PC-3 (cell line): ENCODE measurements at regions not wholly inside any gene's neighbourhood (a gene's known extent, or its start where the extent isn't known, plus 50 kb on each side); places are given as distances from the start of the nearest gene placed in this dataset.

Source experiments
- ATAC-seq: fragments of 200-7000 bp; cut with Tn5 transposase; 2 replicates; pipeline ENCODE4 v1.9.1; 2020; ENCODE audit warnings: mild to moderate bottlenecking, moderate library complexity
- BruUV-seq: library from RNA; stranded (reverse); fragments of 400-500 nt; replicated peaks from 2 replicates; lab custom pipeline; 2021; lab: Mats Ljungman, UMichigan
- CTCF ChIA-PET: fragments of 300-600 bp; sonication (Branson Sonifier 250); formaldehyde crosslinking; loops from one replicate; lab custom pipeline; 2022; ENCODE audit warnings: antibody characterized with exemption; lab: Charles Lee
- POLR2A ChIA-PET: fragments of 300-600 bp; sonication (Branson Sonifier 250); formaldehyde crosslinking; loops from one replicate; lab custom pipeline; 2022; ENCODE audit warnings: antibody characterized with exemption; ENCODE audit not compliant: unreplicated experiment; lab: Charles Lee
- DNase-seq: peaks from one replicate; pipeline ENCODE4 v3.0.0-alpha.2; 2015
- H2AFZ ChIP-seq: fragments of 300-600 bp; sonication (generic); 2 replicates; pipeline ENCODE4 v1.6.0; 2016; ENCODE audit warnings: antibody characterized with exemption, low read length
- H3F3A ChIP-seq: fragments of 300-600 bp; sonication (generic); one replicate; pipeline ENCODE4 v1.6.0; 2017; ENCODE audit warnings: antibody characterized with exemption, low read length, control low read depth, mild to moderate bottlenecking; ENCODE audit not compliant: unreplicated experiment
- H3K27ac ChIP-seq: fragments of 300-600 bp; sonication (generic); 2 replicates; pipeline ENCODE4 v1.5.1; 2016; ENCODE audit warnings: mild to moderate bottlenecking, low read length
- H3K27me3 ChIP-seq: fragments of 300-600 bp; sonication (generic); 2 replicates; pipeline ENCODE4 v1.6.1; 2016; ENCODE audit warnings: low read length, mixed read lengths
- H3K36me3 ChIP-seq: fragments of 300-600 bp; sonication (generic); 2 replicates; pipeline ENCODE4 v1.6.1; 2016; ENCODE audit warnings: low read depth, mixed run types, low read length, mixed read lengths
- H3K4me1 ChIP-seq: fragments of 300-600 bp; sonication (generic); 2 replicates; pipeline ENCODE4 v1.5.1; 2016; ENCODE audit warnings: low read length; ENCODE audit not compliant: insufficient read depth
- H3K4me2 ChIP-seq: fragments of 300-600 bp; sonication (generic); 2 replicates; pipeline ENCODE4 v1.6.0; 2016; ENCODE audit warnings: low read length
- H3K4me3 ChIP-seq: fragments of 300-600 bp; sonication (generic); 2 replicates; pipeline ENCODE4 v1.5.1; 2016; ENCODE audit warnings: mild to moderate bottlenecking, low read length, mixed read lengths
- H3K79me2 ChIP-seq: fragments of 300-600 bp; sonication (generic); 2 replicates; pipeline ENCODE4 v1.6.1; 2017; ENCODE audit warnings: low read length, mixed read lengths
- H3K9ac ChIP-seq: fragments of 300-600 bp; sonication (generic); 2 replicates; pipeline ENCODE4 v1.6.0; 2016; ENCODE audit warnings: mild to moderate bottlenecking, low read length
- H3K9me2 ChIP-seq: fragments of 300-600 bp; sonication (generic); replicated peaks from 2 replicates; pipeline ENCODE4 v1.6.1; 2016; ENCODE audit warnings: mixed run types, low read length, mixed read lengths
- H3K9me3 ChIP-seq: fragments of 300-600 bp; sonication (generic); 2 replicates; pipeline ENCODE4 v1.6.1; 2016; ENCODE audit warnings: low read length, mixed read lengths
- H4K20me1 ChIP-seq: fragments of 300-600 bp; sonication (generic); 2 replicates; pipeline ENCODE4 v1.6.1; 2016; ENCODE audit warnings: low read length, mixed read lengths
- CTCF ChIP-seq: fragments of 300-600 bp; sonication (generic); conservative IDR thresholded peaks from 2 replicates; pipeline ENCODE4 v1.5.1; 2017; ENCODE audit warnings: antibody characterized with exemption, low read depth, mild to moderate bottlenecking, low read length
- EZH2 ChIP-seq: fragments of 300-600 bp; sonication (generic); IDR thresholded peaks from one replicate; pipeline ENCODE4 v1.6.1; 2017; ENCODE audit warnings: antibody characterized with exemption, mild to moderate bottlenecking, low read length; ENCODE audit not compliant: unreplicated experiment
- EZH2phosphoT487 ChIP-seq: fragments of 300-600 bp; sonication (generic); IDR thresholded peaks from 2 replicates; pipeline ENCODE4 v1.6.1; 2018; ENCODE audit warnings: mild to moderate bottlenecking, antibody characterized with exemption, low read length, borderline replicate concordance
- intact Hi-C: fragments of 100-400 bp; cut with micrococcal nuclease; formaldehyde crosslinking; loops from 2 replicates; pipeline ENCODE4 v1.9.0; 2023

- ChIA-PET POLR2A (no interaction called here), CTCF (no interaction called here)
- Histone ChIP-seq H3K79me2 (no peaks in the 10 kb centered on the region), H3K9ac (no peak overlapping the region), H3K27ac (no peak overlapping the region), H4K20me1 (no peaks in the 10 kb centered on the region), H3F3A (no peaks in the 10 kb centered on the region), H3K36me3 (no peaks in the 10 kb centered on the region), H3K27me3 (no peaks in the 10 kb centered on the region), H3K4me1 (0 out of 2 replicates have a peak, but pooled peaks cover 8% of the 10 kb centered on the region), H3K4me2 (no peak overlapping the region), H2AFZ (no peak overlapping the region), H3K9me3 (no peaks in the 10 kb centered on the region), H3K9me2 (no peaks in the 10 kb centered on the region), H3K4me3 (no peak overlapping the region)
- ATAC-seq = peak; percentile 97
- intact Hi-C loops = no loop called here
- no TSS peak for BruUV-seq
- TF ChIP-seq EZH2 (no peak), CTCF (no peak), EZH2phosphoT487 (no peak)
- DNase-seq = peak; percentile 67
These were observed 111.4 kb downstream of the METTL4 start for GRCh38 chr18:2459886-2460285.

GRCh38 chr18:2466978-2467377 is 104.3 kb downstream of the METTL4 start:
- Histone ChIP-seq H3K9me2 (no peaks in the 10 kb centered on the region), H3K27me3 (no peaks in the 10 kb centered on the region), H3K4me3 (no peak overlapping the region), H3K79me2 (no peaks in the 10 kb centered on the region), H4K20me1 (no peaks in the 10 kb centered on the region), H3K27ac (no peak overlapping the region), H2AFZ (no peak overlapping the region), H3F3A (no peaks in the 10 kb centered on the region), H3K4me1 (no peaks in the 10 kb centered on the region), H3K9me3 (no peaks in the 10 kb centered on the region), H3K9ac (no peak overlapping the region), H3K4me2 (no peak overlapping the region), H3K36me3 (no peaks in the 10 kb centered on the region)
- TF ChIP-seq CTCF = peak; percentile 33; the same call in 1 of the 2 replicates
- no peak for TF ChIP-seq EZH2
- no TSS peak for BruUV-seq
- DNase-seq = peak; percentile 12
- ChIA-PET POLR2A (no interaction called here), CTCF (no interaction called here)
- intact Hi-C loops = no loop called here
- ATAC-seq = peak; percentile 45

GRCh38 chr18:2468051-2468450 is 103.3 kb downstream of the METTL4 start:
- no peak overlapping the region for H3K9ac ChIP-seq
- DNase-seq (no peak), ATAC-seq (no peak)
- H3K9me2 ChIP-seq = no peaks in the 10 kb centered on the region
- H2AFZ ChIP-seq = no peak overlapping the region
- TF ChIP-seq EZH2phosphoT487 (no peak), EZH2 (no peak), CTCF (no peak)
- CTCF ChIA-PET = no interaction called here
- intact Hi-C loops = no loop called here
- no peaks in the 10 kb centered on the region for H3K4me1 ChIP-seq
- no peaks in the 10 kb centered on the region for H4K20me1 ChIP-seq
- no peaks in the 10 kb centered on the region for H3F3A ChIP-seq
- H3K9me3 ChIP-seq = no peaks in the 10 kb centered on the region
- POLR2A ChIA-PET = no interaction called here
- no TSS peak for BruUV-seq
- no peaks in the 10 kb centered on the region for H3K36me3 ChIP-seq
- H3K79me2 ChIP-seq = no peaks in the 10 kb centered on the region
- H3K27me3 ChIP-seq = no peaks in the 10 kb centered on the region
- H3K4me3 ChIP-seq = no peak overlapping the region
- no peak overlapping the region for H3K27ac ChIP-seq
- H3K4me2 ChIP-seq = no peak overlapping the region
